Breast epithelium (tissue), 3 donors: ENCODE measurements at regions not wholly inside any gene's neighbourhood (a gene's known extent, or its start where the extent isn't known, plus 50 kb on each side); places are given as distances from the start of the nearest gene placed in this dataset.

ENCODE experiments used
- POLR2A ChIP-seq: fragments of 450-650 bp; IDR thresholded peaks from one replicate; pipeline ENCODE4 v1.6.1; 2016; ENCODE audit warnings: antibody characterized with exemption, mild to moderate bottlenecking, moderate library complexity
- POLR2AphosphoS5 ChIP-seq, 3 donors: sonication (generic); formaldehyde crosslinking; IDR thresholded peaks; one replicate each; pipeline ENCODE4 v1.6.1; 2017; ENCODE audit warnings: antibody characterized with exemption in 3 of 3
- TF ChIP-seq, protein P1 (sequence below), 3 donors: fragments of 450-650 bp; IDR thresholded peaks; one replicate each; pipeline ENCODE4 v1.5.1; 2016 to 2017; ENCODE audit warnings: antibody characterized with exemption in 3 of 3, mild to moderate bottlenecking in 3 of 3, moderate library complexity in 3 of 3

GRCh38 chr2:150679456-150680120, 192.1 kb upstream of the RND3 start:
- TF ChIP-seq, protein P1, sequence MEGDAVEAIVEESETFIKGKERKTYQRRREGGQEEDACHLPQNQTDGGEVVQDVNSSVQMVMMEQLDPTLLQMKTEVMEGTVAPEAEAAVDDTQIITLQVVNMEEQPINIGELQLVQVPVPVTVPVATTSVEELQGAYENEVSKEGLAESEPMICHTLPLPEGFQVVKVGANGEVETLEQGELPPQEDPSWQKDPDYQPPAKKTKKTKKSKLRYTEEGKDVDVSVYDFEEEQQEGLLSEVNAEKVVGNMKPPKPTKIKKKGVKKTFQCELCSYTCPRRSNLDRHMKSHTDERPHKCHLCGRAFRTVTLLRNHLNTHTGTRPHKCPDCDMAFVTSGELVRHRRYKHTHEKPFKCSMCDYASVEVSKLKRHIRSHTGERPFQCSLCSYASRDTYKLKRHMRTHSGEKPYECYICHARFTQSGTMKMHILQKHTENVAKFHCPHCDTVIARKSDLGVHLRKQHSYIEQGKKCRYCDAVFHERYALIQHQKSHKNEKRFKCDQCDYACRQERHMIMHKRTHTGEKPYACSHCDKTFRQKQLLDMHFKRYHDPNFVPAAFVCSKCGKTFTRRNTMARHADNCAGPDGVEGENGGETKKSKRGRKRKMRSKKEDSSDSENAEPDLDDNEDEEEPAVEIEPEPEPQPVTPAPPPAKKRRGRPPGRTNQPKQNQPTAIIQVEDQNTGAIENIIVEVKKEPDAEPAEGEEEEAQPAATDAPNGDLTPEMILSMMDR (IDR thresholded peaks at IDR 0.05): no peak
- TF ChIP-seq POLR2AphosphoS5 (IDR thresholded peaks at IDR 0.05) (no peak), POLR2A (no peak)
